ENCODE measurements at regions not wholly inside any gene's neighbourhood (a gene's known extent, or its start where the extent isn't known, plus 50 kb on each side); places are given as distances from the start of the nearest gene placed in this dataset.

GRCh38 chr11:11706028-11706427 is 84.2 kb upstream of the GALNT18 start:
- no peak overlapping the region for H3K4me3 ChIP-seq (ENCODE audit: low read depth, low read length)
- TF ChIP-seq, protein P1, sequence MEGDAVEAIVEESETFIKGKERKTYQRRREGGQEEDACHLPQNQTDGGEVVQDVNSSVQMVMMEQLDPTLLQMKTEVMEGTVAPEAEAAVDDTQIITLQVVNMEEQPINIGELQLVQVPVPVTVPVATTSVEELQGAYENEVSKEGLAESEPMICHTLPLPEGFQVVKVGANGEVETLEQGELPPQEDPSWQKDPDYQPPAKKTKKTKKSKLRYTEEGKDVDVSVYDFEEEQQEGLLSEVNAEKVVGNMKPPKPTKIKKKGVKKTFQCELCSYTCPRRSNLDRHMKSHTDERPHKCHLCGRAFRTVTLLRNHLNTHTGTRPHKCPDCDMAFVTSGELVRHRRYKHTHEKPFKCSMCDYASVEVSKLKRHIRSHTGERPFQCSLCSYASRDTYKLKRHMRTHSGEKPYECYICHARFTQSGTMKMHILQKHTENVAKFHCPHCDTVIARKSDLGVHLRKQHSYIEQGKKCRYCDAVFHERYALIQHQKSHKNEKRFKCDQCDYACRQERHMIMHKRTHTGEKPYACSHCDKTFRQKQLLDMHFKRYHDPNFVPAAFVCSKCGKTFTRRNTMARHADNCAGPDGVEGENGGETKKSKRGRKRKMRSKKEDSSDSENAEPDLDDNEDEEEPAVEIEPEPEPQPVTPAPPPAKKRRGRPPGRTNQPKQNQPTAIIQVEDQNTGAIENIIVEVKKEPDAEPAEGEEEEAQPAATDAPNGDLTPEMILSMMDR (IDR thresholded peaks at IDR 0.05; ENCODE audit: borderline replicate concordance, insufficient read depth, low read depth, low read length): no peak

DNA sequence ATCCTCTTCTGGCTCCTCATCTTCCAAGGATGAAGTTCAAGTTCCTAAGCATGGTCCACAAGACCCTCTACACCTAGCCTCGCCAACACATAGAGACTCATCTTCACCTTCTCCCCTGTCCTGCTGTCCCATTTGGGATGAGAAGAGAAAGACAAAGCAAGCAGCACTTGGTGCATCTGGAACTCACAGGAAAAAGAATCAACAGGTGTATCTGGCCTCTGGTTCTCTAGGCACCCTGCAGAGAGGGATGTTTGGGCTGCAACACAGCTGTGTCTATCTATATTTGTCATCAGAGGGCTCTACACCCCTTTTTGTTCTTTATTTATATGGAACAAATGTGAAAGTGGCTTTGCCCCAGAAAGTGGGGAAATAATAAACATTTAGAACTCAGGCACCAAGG is 82.1 kb upstream of the GALNT18 start:
- no peak overlapping the region for H3K4me3 ChIP-seq (ENCODE audit: low read depth, low read length)
- TF ChIP-seq, protein P1 (IDR thresholded peaks at IDR 0.05; ENCODE audit: borderline replicate concordance, insufficient read depth, low read depth, low read length): no peak

GRCh38 chr11:11701070-11701469 is 79.3 kb upstream of the GALNT18 start:
- no peak overlapping the region for H3K4me3 ChIP-seq (ENCODE audit: low read depth, low read length)
- TF ChIP-seq, protein P1 (IDR thresholded peaks at IDR 0.05; ENCODE audit: borderline replicate concordance, insufficient read depth, low read depth, low read length): no peak

- no peak overlapping the region for H3K4me3 ChIP-seq (ENCODE audit: low read depth, low read length)
- TF ChIP-seq, protein P1 (IDR thresholded peaks at IDR 0.05; ENCODE audit: borderline replicate concordance, insufficient read depth, low read depth, low read length): no peak
Measured at GRCh38 chr11:11697796-11698195, 76.0 kb upstream of the GALNT18 start.

DNA sequence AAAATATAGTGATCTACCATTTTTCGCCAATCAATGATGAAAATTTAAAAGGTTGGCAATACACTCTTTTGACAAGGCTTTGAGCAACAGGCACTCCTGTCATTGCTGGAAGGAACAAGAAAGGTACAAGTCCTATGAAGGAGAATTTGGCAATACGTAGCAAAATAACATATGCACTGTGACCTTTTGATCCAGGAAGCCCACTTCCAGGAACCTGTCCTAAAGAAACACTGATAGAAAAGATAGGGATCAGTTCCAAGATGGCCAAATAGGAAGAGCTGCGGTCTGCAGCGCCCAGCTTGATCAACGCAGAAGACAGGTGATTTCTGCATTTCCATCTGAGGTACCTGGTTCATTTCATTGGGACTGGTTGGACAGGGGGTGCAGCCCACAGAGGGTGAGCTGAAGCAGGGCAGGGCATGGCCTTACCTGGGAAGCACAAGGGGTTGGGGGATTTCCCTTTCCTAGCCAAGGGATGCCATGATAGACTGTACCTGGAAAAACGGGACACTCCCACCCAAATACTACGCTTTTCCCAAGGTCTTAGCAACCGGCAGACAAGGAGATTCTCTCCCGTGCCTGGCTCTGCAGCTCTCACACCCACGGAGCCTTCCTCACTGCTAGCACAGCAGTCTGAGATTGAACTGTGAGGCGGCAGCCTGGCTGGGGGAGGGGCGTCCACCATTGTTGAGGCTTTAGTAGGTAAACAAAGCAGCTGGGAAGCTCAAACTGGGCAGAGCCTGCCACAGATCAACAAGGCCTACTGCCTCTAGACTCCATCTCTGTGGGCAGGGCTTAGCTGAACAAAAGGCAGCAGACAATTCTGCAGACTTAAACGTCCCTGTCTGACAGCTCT is 69.7 kb upstream of the GALNT18 start:
- no peak overlapping the region for H3K4me3 ChIP-seq (ENCODE audit: low read depth, low read length)
- TF ChIP-seq, protein P1 (IDR thresholded peaks at IDR 0.05; ENCODE audit: borderline replicate concordance, insufficient read depth, low read depth, low read length): no peak

- H3K4me3 ChIP-seq (ENCODE audit: low read depth, low read length): no peak overlapping the region
- TF ChIP-seq, protein P1 (IDR thresholded peaks at IDR 0.05; ENCODE audit: borderline replicate concordance, insufficient read depth, low read depth, low read length): no peak
Measured at GRCh38 chr11:11681536-11681935, 59.7 kb upstream of the GALNT18 start.

Data from GM12875 (cell line).